Kasumi-1 (cell line): ENCODE measurements at regions not wholly inside any gene's neighbourhood (a gene's known extent, or its start where the extent isn't known, plus 50 kb on each side); places are given as distances from the start of the nearest gene placed in this dataset.
A peak's percentile ranks its signal among the peaks of the same experiment; 100 is the strongest.
"Not testable (repeated sequence)": the region's sequence is repeated elsewhere in the genome, so short reads cannot be mapped to it uniquely, and the experiment has no call there.

ENCODE experiments used
- DNase-seq, 2 experiments: peaks; one replicate each; lab custom pipeline; 2025; lab: John Stamatoyannopoulos, UW

GRCh38 chr3:74830845-74831244, 216.4 kb upstream of the CNTN3 start:
- not testable (repeated sequence) for DNase-seq

- not testable (repeated sequence) for DNase-seq
Measured at GRCh38 chr3:74825404-74825803, 210.9 kb upstream of the CNTN3 start.

DNA sequence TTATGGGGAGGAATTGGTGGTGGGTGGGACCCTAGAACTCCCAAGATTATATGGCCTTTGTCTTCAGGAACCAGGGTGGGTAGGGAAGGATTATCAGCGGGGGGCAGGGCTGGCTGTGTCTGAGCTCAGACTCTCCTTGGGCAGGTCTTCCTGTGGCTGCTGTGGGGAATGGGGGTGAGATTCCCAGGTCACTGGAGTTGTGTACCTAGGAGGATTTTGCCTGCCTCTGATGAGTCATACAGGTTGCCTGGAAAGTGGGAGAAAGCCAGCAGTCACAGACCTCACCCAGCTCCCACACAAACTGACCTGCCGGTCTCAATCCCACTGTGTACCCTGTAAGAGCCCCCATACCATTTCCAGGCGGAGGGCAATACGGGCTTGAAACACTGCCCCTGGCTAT, 209.9 kb upstream of the CNTN3 start:
- no peak for DNase-seq

- DNase-seq: no peak
Measured at GRCh38 chr3:74814181-74814580, 199.7 kb upstream of the CNTN3 start.

- no peak for DNase-seq
Measured at GRCh38 chr3:74812756-74813155, 198.3 kb upstream of the CNTN3 start.

GRCh38 chr3:74808506-74809275, 194.2 kb upstream of the CNTN3 start:
- no peak for DNase-seq

DNA sequence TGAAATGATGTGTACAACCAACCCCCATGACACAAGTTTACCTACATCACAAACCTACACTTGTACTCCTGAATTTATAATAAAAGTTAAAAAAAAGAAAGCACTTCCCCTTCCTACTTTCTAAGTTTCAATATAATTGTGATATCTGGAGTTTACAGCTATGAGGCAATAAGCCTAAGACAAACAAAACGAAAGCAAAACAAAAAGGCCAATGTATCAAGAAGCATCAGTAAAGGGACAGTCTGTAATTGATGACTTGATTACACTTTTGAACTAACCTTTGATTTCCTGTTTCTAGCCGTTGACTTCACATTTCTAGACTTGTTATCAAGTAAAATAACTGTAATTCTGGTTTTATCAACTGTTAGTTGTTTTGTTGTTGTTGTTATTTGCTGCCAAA, 187.5 kb upstream of the CNTN3 start:
- DNase-seq: no peak

DNA sequence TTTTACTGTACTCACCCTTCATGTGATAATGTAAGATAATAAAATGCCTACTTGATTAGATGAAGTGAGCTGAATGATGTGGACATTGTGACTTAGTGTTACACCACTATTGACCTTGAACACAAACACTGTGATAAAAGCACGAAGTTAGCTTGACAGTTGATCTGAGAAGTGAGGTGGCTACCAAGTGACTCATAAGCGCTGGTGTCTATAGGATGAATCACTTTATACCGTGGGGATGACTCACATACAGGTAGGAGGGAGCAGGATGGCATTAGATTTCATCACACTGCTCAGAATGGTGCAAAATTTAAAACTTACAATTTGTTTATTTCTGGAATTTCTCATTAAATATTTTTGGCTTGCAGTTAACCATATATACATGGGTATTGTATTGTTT, 174.7 kb upstream of the CNTN3 start:
- no peak for DNase-seq

GRCh38 chr3:74787011-74787410, 172.6 kb upstream of the CNTN3 start:
- DNase-seq: no peak

- DNase-seq: no peak
Measured at GRCh38 chr3:74771401-74771800, 156.9 kb upstream of the CNTN3 start.

GRCh38 chr3:74768010-74768409, 153.6 kb upstream of the CNTN3 start:
- no peak for DNase-seq

GRCh38 chr3:74766405-74766804, 151.9 kb upstream of the CNTN3 start:
- peak in 1 of 2 experiments; percentile 1 for DNase-seq

GRCh38 chr3:74763830-74764229, 149.4 kb upstream of the CNTN3 start:
- no peak for DNase-seq

DNA sequence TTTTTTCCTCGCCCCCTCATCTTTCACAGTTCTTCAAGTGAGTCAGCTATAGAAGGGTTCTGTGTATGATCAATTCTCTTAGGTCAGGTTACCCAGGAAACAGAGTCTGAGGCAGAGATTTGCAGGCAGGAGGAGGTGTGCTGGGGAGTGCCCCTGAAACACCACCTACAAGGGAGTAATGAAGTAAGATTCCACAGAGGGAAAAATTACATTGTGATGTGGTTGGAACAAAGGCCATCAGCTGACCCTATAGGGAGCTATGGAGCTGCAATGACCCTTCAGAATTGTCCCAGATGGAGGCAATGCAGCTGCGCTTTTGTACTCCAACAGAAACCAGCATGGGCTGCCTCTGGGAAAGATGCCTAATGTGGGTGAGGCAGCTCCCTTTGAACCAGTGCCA, 142.2 kb upstream of the CNTN3 start:
- DNase-seq: no peak

- no peak for DNase-seq
Measured at GRCh38 chr3:74752290-74752689, 137.8 kb upstream of the CNTN3 start.

GRCh38 chr3:74751775-74752174, 137.3 kb upstream of the CNTN3 start:
- DNase-seq: no peak

GRCh38 chr3:74750901-74751300, 136.4 kb upstream of the CNTN3 start:
- DNase-seq: no peak

DNA sequence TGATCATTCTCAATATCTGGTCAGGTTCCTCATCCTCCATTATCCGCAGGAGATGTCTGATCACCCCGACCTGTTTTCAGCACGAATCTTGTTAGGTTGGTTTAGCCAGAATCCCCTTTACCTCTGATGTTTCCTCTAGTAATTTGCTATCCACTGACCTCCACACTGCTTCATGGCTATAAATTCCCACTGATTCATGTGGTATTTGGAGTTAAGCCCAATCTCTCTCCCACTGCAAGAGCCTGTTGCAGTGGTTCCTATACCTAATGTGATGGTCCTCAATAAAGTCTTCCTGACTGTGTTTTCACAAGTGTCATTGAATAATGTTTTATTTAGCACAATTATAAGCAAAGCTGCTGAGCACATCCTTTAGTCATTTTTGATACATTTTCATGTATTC, 124.8 kb upstream of the CNTN3 start:
- DNase-seq: no peak

DNA sequence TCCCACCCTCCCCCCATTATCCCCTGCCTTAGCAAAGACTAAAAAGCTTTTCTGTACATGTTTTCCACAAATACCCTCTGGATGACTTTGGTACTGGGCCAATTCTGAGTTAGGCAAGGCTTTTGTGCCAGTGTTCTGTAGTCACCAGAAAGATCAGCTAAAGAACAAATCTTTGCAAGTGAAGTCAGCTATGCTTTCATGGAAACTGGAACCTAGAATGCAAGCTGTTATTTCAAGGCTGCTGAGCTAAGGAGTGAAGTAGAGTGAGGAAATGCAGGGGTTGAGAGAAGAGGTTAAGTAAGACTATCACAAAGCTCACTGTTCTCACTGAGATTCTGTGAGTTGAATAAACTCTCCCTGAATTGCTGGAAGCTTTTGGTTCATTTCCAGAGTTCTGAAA, 107.8 kb upstream of the CNTN3 start:
- DNase-seq: no peak

GRCh38 chr3:74713977-74714376, 99.5 kb upstream of the CNTN3 start:
- DNase-seq: no peak

DNA sequence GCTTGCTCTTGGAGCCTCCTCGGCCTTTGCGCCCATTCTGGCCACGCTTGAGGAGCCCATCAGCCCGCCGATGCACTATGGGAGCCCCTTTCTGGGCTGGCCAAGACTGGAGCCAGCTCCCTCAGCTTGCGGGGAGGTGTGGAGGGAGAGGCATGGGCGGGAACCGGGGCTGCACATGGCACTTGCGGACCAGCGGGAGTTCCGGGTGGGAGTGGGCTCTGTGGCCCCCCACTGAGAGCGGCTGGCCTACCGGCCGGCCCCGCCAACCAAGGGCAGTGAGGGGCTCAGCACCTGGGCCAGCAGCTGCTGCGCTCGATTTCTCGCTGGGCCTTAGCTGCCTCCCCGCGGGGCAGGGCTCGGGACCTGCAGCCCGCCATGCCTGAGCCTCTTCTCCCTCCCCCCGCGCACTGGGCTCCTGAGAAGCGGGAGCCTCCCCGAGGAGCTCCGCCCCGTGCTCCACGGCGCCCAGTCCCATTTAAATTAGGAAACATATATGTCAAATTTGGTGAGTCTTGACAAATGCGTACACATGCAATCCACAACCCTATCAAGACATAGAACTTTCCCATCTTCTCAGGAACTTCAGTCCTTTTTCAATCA, 97.6 kb upstream of the CNTN3 start:
- no peak for DNase-seq

- DNase-seq: no peak
Measured at GRCh38 chr3:74709951-74710350, 95.5 kb upstream of the CNTN3 start.

GRCh38 chr3:74693696-74694393, 79.4 kb upstream of the CNTN3 start:
- DNase-seq: no peak
